Left ventricle myocardium inferior (tissue), 1 donor: ENCODE measurements at regions not wholly inside any gene's neighbourhood (a gene's known extent, or its start where the extent isn't known, plus 50 kb on each side); places are given as distances from the start of the nearest gene placed in this dataset.

ENCODE experiments used
- DNase-seq: peaks from one replicate; pipeline ENCODE4 v3.0.0-alpha.2; 2020
- H3K27ac ChIP-seq: fragments of 200-600 bp; replicated peaks from 2 replicates; pipeline ENCODE4 v1.8.0; 2021
- H3K27me3 ChIP-seq: fragments of 200-600 bp; 2 replicates; pipeline ENCODE4 v1.8.0; 2021; ENCODE audit warnings: low read depth
- H3K36me3 ChIP-seq: fragments of 200-600 bp; 2 replicates; pipeline ENCODE4 v1.8.0; 2021
- H3K4me1 ChIP-seq: fragments of 200-600 bp; 2 replicates; pipeline ENCODE4 v1.8.0; 2021
- H3K4me3 ChIP-seq: fragments of 200-600 bp; 2 replicates; pipeline ENCODE4 v1.8.0; 2021; ENCODE audit warnings: mild to moderate bottlenecking, moderate library complexity
- H3K9me3 ChIP-seq: fragments of 200-600 bp; replicated peaks from 2 replicates; pipeline ENCODE4 v1.8.0; 2021
- CTCF ChIP-seq: fragments of 200-600 bp; IDR thresholded peaks from 2 replicates; pipeline ENCODE4 v1.8.0; 2021; ENCODE audit warnings: antibody characterized with exemption, mild to moderate bottlenecking, borderline replicate concordance
- intact Hi-C: fragments of 100-400 bp; cut with micrococcal nuclease; formaldehyde crosslinking; loops from one replicate; pipeline ENCODE4 v1.11.0; 2022
- donor health status: DM: no; HTN: yes; CAD: no; lungs with severe emphysema.

- Histone ChIP-seq H3K9me3 (peaks cover 20% of the 10 kb centered on the region), H3K4me1 (no peaks in the 10 kb centered on the region), H3K27me3 (no peaks in the 10 kb centered on the region), H3K27ac (no peak overlapping the region), H3K4me3 (no peak overlapping the region), H3K36me3 (no peaks in the 10 kb centered on the region)
- intact Hi-C loops = no loop called here
- TF ChIP-seq CTCF = no peak
- DNase-seq = no peak
Observed at GRCh38 chr3:24972491-24972890, 455.6 kb upstream of the RARB start.

- no peak overlapping the region for H3K4me3 ChIP-seq
- TF ChIP-seq CTCF = no peak
- H3K27ac ChIP-seq = no peak overlapping the region
- H3K9me3 ChIP-seq = peaks cover 14% of the 10 kb centered on the region
- intact Hi-C loops = no loop called here
- H3K27me3 ChIP-seq = no peaks in the 10 kb centered on the region
- DNase-seq = no peak
- H3K36me3 ChIP-seq = no peaks in the 10 kb centered on the region
- no peaks in the 10 kb centered on the region for H3K4me1 ChIP-seq
Observed at GRCh38 chr3:24981309-24981708, 446.8 kb upstream of the RARB start.

GRCh38 chr3:24981924-24982323, 446.1 kb upstream of the RARB start:
- DNase-seq = no peak
- TF ChIP-seq CTCF = no peak
- Histone ChIP-seq H3K9me3 (peaks cover 10% of the 10 kb centered on the region), H3K27me3 (no peaks in the 10 kb centered on the region), H3K27ac (no peak overlapping the region), H3K36me3 (no peaks in the 10 kb centered on the region), H3K4me1 (no peaks in the 10 kb centered on the region), H3K4me3 (no peak overlapping the region)
- intact Hi-C loops = no loop called here

- TF ChIP-seq CTCF = no peak
- intact Hi-C loops = no loop called here
- H3K4me1 ChIP-seq = no peaks in the 10 kb centered on the region
Observed at GRCh38 chr3:24985668-24986067, 442.4 kb upstream of the RARB start.

GRCh38 chr3:24986612-24987011, 441.5 kb upstream of the RARB start:
- no peak for TF ChIP-seq CTCF
- intact Hi-C loops = no loop called here
- no peaks in the 10 kb centered on the region for H3K4me1 ChIP-seq
- no peaks in the 10 kb centered on the region for H3K27me3 ChIP-seq
- no peak overlapping the region for H3K27ac ChIP-seq
- H3K36me3 ChIP-seq = no peaks in the 10 kb centered on the region
- H3K4me3 ChIP-seq = no peak overlapping the region
- no peaks in the 10 kb centered on the region for H3K9me3 ChIP-seq
- no peak for DNase-seq

More at GRCh38 chr3:24985668-24986067, 442.4 kb upstream of the RARB start:
- Histone ChIP-seq H3K4me3 (no peak overlapping the region), H3K9me3 (no peaks in the 10 kb centered on the region), H3K27ac (no peak overlapping the region), H3K27me3 (no peaks in the 10 kb centered on the region), H3K36me3 (no peaks in the 10 kb centered on the region)
- no peak for DNase-seq

GRCh38 chr3:24999357-24999756, 428.7 kb upstream of the RARB start:
- Histone ChIP-seq H3K4me1 (peaks cover 13% of the 10 kb centered on the region), H3K4me3 (no peak overlapping the region), H3K36me3 (no peaks in the 10 kb centered on the region), H3K27me3 (no peaks in the 10 kb centered on the region), H3K27ac (no peak overlapping the region), H3K9me3 (no peaks in the 10 kb centered on the region)
- no peak for TF ChIP-seq CTCF
- intact Hi-C loops = no loop called here
- no peak for DNase-seq
